ENCODE measurements at regions not wholly inside any gene's neighbourhood (a gene's known extent, or its start where the extent isn't known, plus 50 kb on each side); places are given as distances from the start of the nearest gene placed in this dataset.

DNA sequence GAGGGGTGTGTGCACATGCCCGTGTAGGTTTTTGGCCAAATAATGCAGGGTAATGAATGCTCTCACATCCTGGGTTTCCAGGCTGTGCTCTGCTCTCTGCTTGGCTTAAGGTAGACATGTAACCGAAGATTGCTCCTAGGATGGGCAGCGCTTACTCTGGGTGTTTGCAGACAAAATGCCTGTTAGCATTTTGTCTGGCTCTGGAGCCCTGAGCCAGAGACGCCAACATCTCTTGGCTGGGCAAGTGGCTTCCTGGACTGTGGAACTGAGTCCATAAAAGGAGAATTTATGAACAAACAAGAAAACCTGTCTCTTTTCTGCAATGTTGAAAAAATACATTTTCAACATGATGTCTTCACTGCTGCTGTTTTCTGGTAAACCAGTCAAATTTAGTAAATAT is 96.0 kb upstream of the TSPAN2 start:
- intact Hi-C loops (cut with micrococcal nuclease; ENCODE audit: unreplicated experiment) = no loop called here
- TF ChIP-seq EZH2 (IDR thresholded peaks at IDR 0.05; ENCODE audit: borderline replicate concordance, low read depth, low read length, poor library complexity, severe bottlenecking) = no peak
- TF ChIP-seq, protein P1, sequence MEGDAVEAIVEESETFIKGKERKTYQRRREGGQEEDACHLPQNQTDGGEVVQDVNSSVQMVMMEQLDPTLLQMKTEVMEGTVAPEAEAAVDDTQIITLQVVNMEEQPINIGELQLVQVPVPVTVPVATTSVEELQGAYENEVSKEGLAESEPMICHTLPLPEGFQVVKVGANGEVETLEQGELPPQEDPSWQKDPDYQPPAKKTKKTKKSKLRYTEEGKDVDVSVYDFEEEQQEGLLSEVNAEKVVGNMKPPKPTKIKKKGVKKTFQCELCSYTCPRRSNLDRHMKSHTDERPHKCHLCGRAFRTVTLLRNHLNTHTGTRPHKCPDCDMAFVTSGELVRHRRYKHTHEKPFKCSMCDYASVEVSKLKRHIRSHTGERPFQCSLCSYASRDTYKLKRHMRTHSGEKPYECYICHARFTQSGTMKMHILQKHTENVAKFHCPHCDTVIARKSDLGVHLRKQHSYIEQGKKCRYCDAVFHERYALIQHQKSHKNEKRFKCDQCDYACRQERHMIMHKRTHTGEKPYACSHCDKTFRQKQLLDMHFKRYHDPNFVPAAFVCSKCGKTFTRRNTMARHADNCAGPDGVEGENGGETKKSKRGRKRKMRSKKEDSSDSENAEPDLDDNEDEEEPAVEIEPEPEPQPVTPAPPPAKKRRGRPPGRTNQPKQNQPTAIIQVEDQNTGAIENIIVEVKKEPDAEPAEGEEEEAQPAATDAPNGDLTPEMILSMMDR (conservative IDR thresholded peaks at IDR 0.05; ENCODE audit: low read depth, low read length) = no peak
- H3K27me3 ChIP-seq (replicated peaks; ENCODE audit: insufficient read depth, low read depth, low read length, poor library complexity) = no peaks in the 10 kb centered on the region
- no peak overlapping the region for H3K27ac ChIP-seq (ENCODE audit: low read depth, low read length, poor library complexity, severe bottlenecking)
- no peaks in the 10 kb centered on the region for H3K4me1 ChIP-seq (ENCODE audit: insufficient read depth, low read length, poor library complexity, severe bottlenecking)
- H3K4me3 ChIP-seq (ENCODE audit: low read depth, low read length, poor library complexity, severe bottlenecking) = no peak overlapping the region
- H3K9me3 ChIP-seq (ENCODE audit: low read depth, low read length, poor library complexity, severe bottlenecking) = no peaks in the 10 kb centered on the region
- ChIA-PET POLR2A (ENCODE audit: low non-redundant PET) (no interaction called here), CTCF (no interaction called here)
- DNase-seq (ENCODE audit: low spot score) = no peak
- H3K36me3 ChIP-seq (ENCODE audit: insufficient read depth, low read length, poor library complexity, severe bottlenecking) = no peaks in the 10 kb centered on the region
- BruUV-seq (replicated peaks) = no TSS peak

DNA sequence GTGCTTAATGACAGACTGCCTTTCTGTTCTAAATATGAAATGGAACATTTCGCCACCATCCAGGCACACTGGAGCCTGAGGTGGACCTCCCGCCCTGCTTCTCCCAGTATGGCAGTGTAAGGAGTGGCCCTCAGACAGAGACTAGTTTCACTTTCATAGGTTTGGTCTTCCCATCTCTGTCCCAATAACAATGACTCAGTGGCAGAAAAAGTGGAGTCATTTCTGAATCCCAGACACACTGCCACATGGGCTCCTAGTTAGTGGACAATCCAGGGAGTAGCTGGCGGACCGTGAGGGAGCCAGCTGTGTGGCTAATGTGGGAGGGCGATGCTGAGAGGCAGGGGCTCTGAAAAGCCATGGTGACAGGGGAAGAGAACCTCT is 95.6 kb upstream of the TSPAN2 start:
- no peak for TF ChIP-seq EZH2 (IDR thresholded peaks at IDR 0.05; ENCODE audit: borderline replicate concordance, low read depth, low read length, poor library complexity, severe bottlenecking)
- TF ChIP-seq, protein P1 (conservative IDR thresholded peaks at IDR 0.05; ENCODE audit: low read depth, low read length) = no peak
- DNase-seq (ENCODE audit: low spot score) = no peak
- no peaks in the 10 kb centered on the region for H3K27me3 ChIP-seq (replicated peaks; ENCODE audit: insufficient read depth, low read depth, low read length, poor library complexity)
- ChIA-PET CTCF (no interaction called here), POLR2A (ENCODE audit: low non-redundant PET) (no interaction called here)
- no peaks in the 10 kb centered on the region for H3K4me1 ChIP-seq (ENCODE audit: insufficient read depth, low read length, poor library complexity, severe bottlenecking)
- BruUV-seq (replicated peaks) = no TSS peak
- no peaks in the 10 kb centered on the region for H3K9me3 ChIP-seq (ENCODE audit: low read depth, low read length, poor library complexity, severe bottlenecking)
- intact Hi-C loops (cut with micrococcal nuclease; ENCODE audit: unreplicated experiment) = no loop called here
- no peak overlapping the region for H3K27ac ChIP-seq (ENCODE audit: low read depth, low read length, poor library complexity, severe bottlenecking)
- H3K36me3 ChIP-seq (ENCODE audit: insufficient read depth, low read length, poor library complexity, severe bottlenecking) = no peaks in the 10 kb centered on the region
- H3K4me3 ChIP-seq (ENCODE audit: low read depth, low read length, poor library complexity, severe bottlenecking) = no peak overlapping the region

DNA sequence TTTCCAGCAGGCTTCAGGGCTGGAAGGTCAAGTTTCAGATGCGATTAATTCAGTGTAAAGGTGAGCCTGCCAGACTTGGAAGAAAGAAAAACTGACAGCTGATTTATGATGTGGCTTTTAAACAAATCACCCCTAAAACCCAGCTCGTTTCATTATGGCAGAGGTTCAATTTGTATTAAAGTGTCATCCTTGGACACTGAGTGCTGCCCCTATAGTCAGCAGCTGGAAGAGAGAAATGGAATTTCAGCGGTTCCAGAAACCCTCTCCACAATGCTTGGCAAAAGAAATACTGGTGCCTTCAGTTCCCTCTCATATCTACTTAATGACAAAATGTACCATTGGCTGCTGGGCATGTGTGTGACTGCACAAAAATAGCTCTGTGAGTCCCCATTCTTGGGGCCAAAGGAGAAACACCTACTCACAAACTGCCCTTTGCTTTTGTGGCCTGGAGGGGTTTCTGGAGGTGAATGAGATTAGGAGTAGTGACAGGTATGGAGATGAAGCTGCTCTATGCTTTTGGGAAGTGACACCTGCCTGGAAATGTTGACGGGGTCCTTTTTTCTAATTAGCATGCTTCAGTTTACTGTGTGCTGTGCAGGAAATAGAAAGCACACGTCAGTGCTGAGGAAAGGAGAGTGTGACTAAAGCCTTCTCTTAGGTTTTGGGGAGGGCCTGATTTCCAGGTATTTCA is 95.1 kb upstream of the TSPAN2 start:
- DNase-seq (ENCODE audit: low spot score) = no peak
- POLR2A ChIA-PET (ENCODE audit: low non-redundant PET) = no interaction called here
- intact Hi-C loops (cut with micrococcal nuclease; ENCODE audit: unreplicated experiment) = no loop called here

More for the DNA sequence above, 95.1 kb upstream of the TSPAN2 start:
- CTCF ChIA-PET = no interaction called here
- H3K27ac ChIP-seq (ENCODE audit: low read depth, low read length, poor library complexity, severe bottlenecking) = no peak overlapping the region
- TF ChIP-seq, protein P1 (conservative IDR thresholded peaks at IDR 0.05; ENCODE audit: low read depth, low read length) = no peak
- no peak for TF ChIP-seq EZH2 (IDR thresholded peaks at IDR 0.05; ENCODE audit: borderline replicate concordance, low read depth, low read length, poor library complexity, severe bottlenecking)
- H3K9me3 ChIP-seq (ENCODE audit: low read depth, low read length, poor library complexity, severe bottlenecking) = no peaks in the 10 kb centered on the region
- H3K27me3 ChIP-seq (replicated peaks; ENCODE audit: insufficient read depth, low read depth, low read length, poor library complexity) = no peaks in the 10 kb centered on the region
- BruUV-seq (replicated peaks) = no TSS peak
- no peaks in the 10 kb centered on the region for H3K36me3 ChIP-seq (ENCODE audit: insufficient read depth, low read length, poor library complexity, severe bottlenecking)
- H3K4me3 ChIP-seq (ENCODE audit: low read depth, low read length, poor library complexity, severe bottlenecking) = no peak overlapping the region
- no peaks in the 10 kb centered on the region for H3K4me1 ChIP-seq (ENCODE audit: insufficient read depth, low read length, poor library complexity, severe bottlenecking)
